DND-41 (cell line): ENCODE measurements at regions not wholly inside any gene's neighbourhood (a gene's known extent, or its start where the extent isn't known, plus 50 kb on each side); places are given as distances from the start of the nearest gene placed in this dataset.

Experiments used
- ATAC-seq: fragments of 200-7000 bp; cut with Tn5 transposase; 3 replicates; pipeline ENCODE4 v1.9.1; 2021; ENCODE audit warnings: low read depth; ENCODE audit not compliant: insufficient read depth
- DNase-seq: peaks from one replicate; pipeline ENCODE4 v3.0.0-alpha.2; 2020
- H2AFZ ChIP-seq: 2 replicates; pipeline ENCODE4 v1.6.0; 2012; ENCODE audit warnings: low read depth, low read length
- H3K27ac ChIP-seq: 2 replicates; pipeline ENCODE4 v1.5.1; 2012; ENCODE audit warnings: low read length, inconsistent platforms
- H3K27me3 ChIP-seq: fragments of 200-600 bp; sonication (generic); 2 replicates; pipeline ENCODE4 v1.6.0; 2012; ENCODE audit warnings: low read length, mild to moderate bottlenecking, inconsistent platforms; ENCODE audit not compliant: insufficient read depth, poor library complexity
- H3K36me3 ChIP-seq: 2 replicates; pipeline ENCODE4 v1.5.1; 2012; ENCODE audit warnings: low read length, inconsistent platforms; ENCODE audit not compliant: insufficient read depth
- H3K4me1 ChIP-seq: 2 replicates; pipeline ENCODE4 v1.5.1; 2012; ENCODE audit warnings: mild to moderate bottlenecking, low read length; ENCODE audit not compliant: insufficient read depth
- H3K4me2 ChIP-seq: 2 replicates; pipeline ENCODE4 v1.6.0; 2012; ENCODE audit warnings: mild to moderate bottlenecking, moderate library complexity, low read length, inconsistent platforms; ENCODE audit not compliant: insufficient read depth
- H3K4me3 ChIP-seq, 2 experiments: fragments of 200-600 bp in 1 of 2; shearing (Covaris generic) in 1 of 2; 2 replicates each; pipeline ENCODE4 v1.5.1; 2012 to 2016; ENCODE audit warnings: inconsistent platforms in 2 of 2, low read length in 2 of 2, mild to moderate bottlenecking in 2 of 2, low read depth in 1 of 2, moderate library complexity in 1 of 2
- H3K79me2 ChIP-seq: 2 replicates; pipeline ENCODE4 v1.6.0; 2012; ENCODE audit warnings: low read length, inconsistent platforms; ENCODE audit not compliant: insufficient read depth
- H3K9ac ChIP-seq: 2 replicates; pipeline ENCODE4 v1.6.0; 2012; ENCODE audit warnings: low read depth, mild to moderate bottlenecking, inconsistent platforms, low read length, moderate library complexity
- H3K9me3 ChIP-seq: 2 replicates; pipeline ENCODE4 v1.5.1; 2012; ENCODE audit warnings: low read length, moderate library complexity, mild to moderate bottlenecking, inconsistent platforms; ENCODE audit not compliant: insufficient read depth, severe bottlenecking
- H4K20me1 ChIP-seq: 2 replicates; pipeline ENCODE4 v1.6.0; 2012; ENCODE audit warnings: low read length; ENCODE audit not compliant: insufficient read depth
- CTCF ChIP-seq: IDR thresholded peaks from 2 replicates; pipeline ENCODE4 v1.5.1; 2012; ENCODE audit warnings: borderline replicate concordance, low read length, moderate library complexity, mild to moderate bottlenecking; ENCODE audit not compliant: poor library complexity, severe bottlenecking; ENCODE audit errors: extremely low read depth
- EZH2 ChIP-seq: IDR thresholded peaks from 3 replicates; pipeline ENCODE4 v1.6.1; 2012; ENCODE audit warnings: borderline replicate concordance, low read depth, mild to moderate bottlenecking, moderate library complexity, low read length, inconsistent platforms; ENCODE audit not compliant: severe bottlenecking

- Histone ChIP-seq H3K9me3 (no peaks in the 10 kb centered on the region), H4K20me1 (no peaks in the 10 kb centered on the region), H3K27ac (no peak overlapping the region), H3K36me3 (no peaks in the 10 kb centered on the region), H3K4me3 (no peak overlapping the region), H3K4me1 (no peaks in the 10 kb centered on the region), H3K79me2 (no peaks in the 10 kb centered on the region), H3K27me3 (no peaks in the 10 kb centered on the region), H3K4me2 (no peak overlapping the region), H3K9ac (no peak overlapping the region), H2AFZ (no peak overlapping the region)
- ATAC-seq: no peak
- TF ChIP-seq CTCF (no peak), EZH2 (no peak)
- DNase-seq: no peak
These were observed 390.4 kb downstream of the SI start for GRCh38 chr3:164687902-164688301.

GRCh38 chr3:164687211-164687610 lies 391.1 kb downstream of the SI start:
- Histone ChIP-seq H3K4me3 (no peak overlapping the region), H3K79me2 (no peaks in the 10 kb centered on the region), H3K27ac (no peak overlapping the region), H4K20me1 (no peaks in the 10 kb centered on the region), H3K9me3 (no peaks in the 10 kb centered on the region), H3K27me3 (no peaks in the 10 kb centered on the region), H2AFZ (no peak overlapping the region), H3K4me2 (no peak overlapping the region), H3K9ac (no peak overlapping the region), H3K4me1 (no peaks in the 10 kb centered on the region), H3K36me3 (no peaks in the 10 kb centered on the region)
- no peak for TF ChIP-seq EZH2
- TF ChIP-seq CTCF: no peak
- ATAC-seq (no peak), DNase-seq (no peak)

GRCh38 chr3:164683489-164683888 lies 394.8 kb downstream of the SI start:
- Histone ChIP-seq H3K4me1 (no peaks in the 10 kb centered on the region), H3K27ac (no peak overlapping the region), H3K79me2 (no peaks in the 10 kb centered on the region), H3K27me3 (no peaks in the 10 kb centered on the region), H3K9ac (no peak overlapping the region), H3K36me3 (no peaks in the 10 kb centered on the region), H4K20me1 (no peaks in the 10 kb centered on the region), H3K4me2 (no peak overlapping the region), H3K4me3 (no peak overlapping the region), H3K9me3 (no peaks in the 10 kb centered on the region), H2AFZ (no peak overlapping the region)
- DNase-seq: no peak
- no peak for TF ChIP-seq EZH2
- TF ChIP-seq CTCF: no peak
- ATAC-seq: no peak

- H3K27me3 ChIP-seq: no peaks in the 10 kb centered on the region
- H3K4me2 ChIP-seq: no peak overlapping the region
- no peak overlapping the region for H3K4me3 ChIP-seq
- H3K9me3 ChIP-seq: no peaks in the 10 kb centered on the region
- H3K9ac ChIP-seq: no peak overlapping the region
- no peak for ATAC-seq
- H3K79me2 ChIP-seq: no peaks in the 10 kb centered on the region
- no peak overlapping the region for H3K27ac ChIP-seq
- no peaks in the 10 kb centered on the region for H3K36me3 ChIP-seq
- no peaks in the 10 kb centered on the region for H4K20me1 ChIP-seq
- H3K4me1 ChIP-seq: no peaks in the 10 kb centered on the region
- no peak for DNase-seq
- TF ChIP-seq EZH2: no peak
- no peak for TF ChIP-seq CTCF
- no peak overlapping the region for H2AFZ ChIP-seq
These were observed 399.1 kb downstream of the SI start for GRCh38 chr3:164679245-164679644.
